ENCODE measurements at regions not wholly inside any gene's neighbourhood (a gene's known extent, or its start where the extent isn't known, plus 50 kb on each side); places are given as distances from the start of the nearest gene placed in this dataset.

GRCh38 chr20:23139524-23139923 lies 53.4 kb upstream of the CD93 start:
- WGBS, 2 donors (ENCODE audit: low coverage in 1 of 2) = 84% methylated on average over 8 of the region's 8 CpGs; no CpG with 5 or more reads in 1 of the 2 donors
- DNase-seq = no peak
- H3K27ac ChIP-seq = no peak overlapping the region
- no peaks in the 10 kb centered on the region for H3K36me3 ChIP-seq
- no peaks in the 10 kb centered on the region for H3K27me3 ChIP-seq
- no peaks in the 10 kb centered on the region for H3K4me1 ChIP-seq
- intact Hi-C loops (cut with DNase I; ENCODE audit: low total_unique reads) = no loop called here
- H3K9me3 ChIP-seq = no peaks in the 10 kb centered on the region
- no peak for TF ChIP-seq POLR2AphosphoS5 (IDR thresholded peaks at IDR 0.05)
- TF ChIP-seq EP300 (IDR thresholded peaks at IDR 0.05; ENCODE audit: low read depth) = no peak
- TF ChIP-seq POLR2A (IDR thresholded peaks at IDR 0.05) = no peak
- TF ChIP-seq, protein P1, sequence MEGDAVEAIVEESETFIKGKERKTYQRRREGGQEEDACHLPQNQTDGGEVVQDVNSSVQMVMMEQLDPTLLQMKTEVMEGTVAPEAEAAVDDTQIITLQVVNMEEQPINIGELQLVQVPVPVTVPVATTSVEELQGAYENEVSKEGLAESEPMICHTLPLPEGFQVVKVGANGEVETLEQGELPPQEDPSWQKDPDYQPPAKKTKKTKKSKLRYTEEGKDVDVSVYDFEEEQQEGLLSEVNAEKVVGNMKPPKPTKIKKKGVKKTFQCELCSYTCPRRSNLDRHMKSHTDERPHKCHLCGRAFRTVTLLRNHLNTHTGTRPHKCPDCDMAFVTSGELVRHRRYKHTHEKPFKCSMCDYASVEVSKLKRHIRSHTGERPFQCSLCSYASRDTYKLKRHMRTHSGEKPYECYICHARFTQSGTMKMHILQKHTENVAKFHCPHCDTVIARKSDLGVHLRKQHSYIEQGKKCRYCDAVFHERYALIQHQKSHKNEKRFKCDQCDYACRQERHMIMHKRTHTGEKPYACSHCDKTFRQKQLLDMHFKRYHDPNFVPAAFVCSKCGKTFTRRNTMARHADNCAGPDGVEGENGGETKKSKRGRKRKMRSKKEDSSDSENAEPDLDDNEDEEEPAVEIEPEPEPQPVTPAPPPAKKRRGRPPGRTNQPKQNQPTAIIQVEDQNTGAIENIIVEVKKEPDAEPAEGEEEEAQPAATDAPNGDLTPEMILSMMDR (IDR thresholded peaks at IDR 0.05) = no peak
- no peak overlapping the region for H3K4me3 ChIP-seq
- in situ Hi-C loops (cut with MboI; ENCODE audit: low pct_ligation_motif_present in 1 of 4, low pct_unique_long_range_greater_than_20kb in 1 of 4, low sequenced_read_pairs in 3 of 4) = no loop called here

- no peak overlapping the region for H3K27ac ChIP-seq
- intact Hi-C loops (cut with DNase I; ENCODE audit: low total_unique reads) (no loop called here), in situ Hi-C loops (cut with MboI; ENCODE audit: low pct_ligation_motif_present in 1 of 4, low pct_unique_long_range_greater_than_20kb in 1 of 4, low sequenced_read_pairs in 3 of 4) (no loop called here)
- WGBS, 2 donors (ENCODE audit: low coverage in 1 of 2) = 67 to 88% methylated on average over 1 to 3 of the region's 3 CpGs
- TF ChIP-seq, protein P1 (IDR thresholded peaks at IDR 0.05) = no peak
- TF ChIP-seq POLR2A (IDR thresholded peaks at IDR 0.05) = no peak
- no peak for TF ChIP-seq POLR2AphosphoS5 (IDR thresholded peaks at IDR 0.05)
- TF ChIP-seq EP300 (IDR thresholded peaks at IDR 0.05; ENCODE audit: low read depth) = no peak
- no peak for DNase-seq
- H3K27me3 ChIP-seq = no peaks in the 10 kb centered on the region
- no peaks in the 10 kb centered on the region for H3K9me3 ChIP-seq
- H3K36me3 ChIP-seq = no peaks in the 10 kb centered on the region
- no peak overlapping the region for H3K4me3 ChIP-seq
- no peaks in the 10 kb centered on the region for H3K4me1 ChIP-seq
Observed at GRCh38 chr20:23138682-23139081, 52.6 kb upstream of the CD93 start.

- TF ChIP-seq EP300 (IDR thresholded peaks at IDR 0.05; ENCODE audit: low read depth) = no peak
- TF ChIP-seq POLR2AphosphoS5 (IDR thresholded peaks at IDR 0.05) = no peak
- TF ChIP-seq, protein P1 (IDR thresholded peaks at IDR 0.05) = no peak
- TF ChIP-seq POLR2A (IDR thresholded peaks at IDR 0.05) = no peak
- WGBS, 2 donors (ENCODE audit: low coverage in 1 of 2) = 68 to 71% methylated on average over 2 to 3 of the region's 3 CpGs
- H3K4me1 ChIP-seq = peaks cover 0 to 1% (median 0%) of the 10 kb centered on the region in 4 donors
- H3K27me3 ChIP-seq = no peaks in the 10 kb centered on the region
- H3K27ac ChIP-seq = no peak overlapping the region
- intact Hi-C loops (cut with DNase I; ENCODE audit: low total_unique reads) (no loop called here), in situ Hi-C loops (cut with MboI; ENCODE audit: low pct_ligation_motif_present in 1 of 4, low pct_unique_long_range_greater_than_20kb in 1 of 4, low sequenced_read_pairs in 3 of 4) (no loop called here)
- no peaks in the 10 kb centered on the region for H3K36me3 ChIP-seq
- DNase-seq = no peak
- no peak overlapping the region for H3K4me3 ChIP-seq
- H3K9me3 ChIP-seq = no peaks in the 10 kb centered on the region
Observed at GRCh38 chr20:23138226-23138625, 52.1 kb upstream of the CD93 start.

DNA sequence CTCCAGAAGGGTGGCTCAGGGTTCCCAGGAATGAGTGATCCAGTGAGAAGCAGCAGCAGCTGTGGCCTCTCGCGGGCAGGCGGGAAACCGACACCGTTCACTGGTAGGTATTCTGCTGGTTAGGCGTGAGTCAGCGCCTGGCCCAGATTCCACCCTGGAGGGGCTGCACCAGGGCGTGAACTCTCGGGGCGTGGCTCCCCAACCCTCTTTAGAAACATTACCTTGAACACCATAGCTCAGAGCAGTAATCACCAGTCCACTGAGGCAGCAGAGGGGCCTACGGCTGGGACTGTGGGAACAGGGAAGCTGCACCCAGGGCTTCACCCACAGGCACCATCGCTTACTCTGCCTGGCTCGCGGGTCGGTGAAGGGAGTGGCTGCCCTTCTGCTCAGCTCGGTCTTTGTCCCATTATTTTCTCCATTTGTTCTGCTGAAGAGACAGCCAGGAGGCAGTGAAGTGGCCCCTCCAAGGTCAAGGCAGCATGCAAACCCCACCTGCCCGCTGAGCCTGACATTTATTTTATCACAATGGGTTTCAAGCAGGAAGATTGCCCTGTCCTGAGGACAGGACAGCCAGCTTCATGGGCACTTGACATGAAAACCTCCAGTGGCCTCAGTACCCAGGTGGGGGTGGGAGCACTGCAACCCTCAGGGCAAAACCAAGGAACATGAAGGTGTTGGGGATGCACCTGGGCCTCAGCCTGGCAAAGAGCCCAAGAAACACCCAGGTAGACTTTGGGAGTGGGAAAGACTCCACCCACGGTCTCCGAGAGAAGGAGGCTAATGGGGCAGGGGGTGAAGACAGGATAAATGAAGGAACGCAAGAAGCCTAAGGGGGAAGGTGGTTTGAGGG lies 51.0 kb upstream of the CD93 start:
- intact Hi-C loops (cut with DNase I; ENCODE audit: low total_unique reads) = no loop called here
- WGBS, 2 donors (ENCODE audit: low coverage in 1 of 2) = 80 to 94% methylated on average over 1 to 19 of the region's 20 CpGs
- Histone ChIP-seq H3K27ac (no peak overlapping the region), H3K9me3 (no peaks in the 10 kb centered on the region), H3K4me1 (peaks cover 0 to 6% (median 0%) of the 10 kb centered on the region in 4 donors), H3K36me3 (no peaks in the 10 kb centered on the region), H3K27me3 (no peaks in the 10 kb centered on the region), H3K4me3 (no peak overlapping the region)
- TF ChIP-seq EP300 (IDR thresholded peaks at IDR 0.05; ENCODE audit: low read depth) (no peak), POLR2A (IDR thresholded peaks at IDR 0.05) (no peak), POLR2AphosphoS5 (IDR thresholded peaks at IDR 0.05) (no peak)
- TF ChIP-seq, protein P1 (IDR thresholded peaks at IDR 0.05) = no peak
- in situ Hi-C loops (cut with MboI; ENCODE audit: low pct_ligation_motif_present in 1 of 4, low pct_unique_long_range_greater_than_20kb in 1 of 4, low sequenced_read_pairs in 3 of 4) = no loop called here
- no peak for DNase-seq

Measured in transverse colon (tissue), 4 donors.